COLO829 (cell line): ENCODE measurements at regions not wholly inside any gene's neighbourhood (a gene's known extent, or its start where the extent isn't known, plus 50 kb on each side); places are given as distances from the start of the nearest gene placed in this dataset.

Experiments
- DNase-seq: peaks from one replicate; pipeline ENCODE4 v3.0.0; 2012; ENCODE audit warnings: low spot score

GRCh38 chr5:35430381-35431162 lies 187.1 kb upstream of the SPEF2 start:
- DNase-seq, result no peak

- DNase-seq, result no peak
These were observed 189.9 kb upstream of the PRLR start for GRCh38 chr5:35420200-35420599.

GRCh38 chr5:35417040-35417439 lies 186.8 kb upstream of the PRLR start:
- no peak for DNase-seq

GRCh38 chr5:35416217-35416988 lies 186.1 kb upstream of the PRLR start:
- no peak for DNase-seq

GRCh38 chr5:35415309-35415708 lies 185.0 kb upstream of the PRLR start:
- DNase-seq, result no peak

- no peak for DNase-seq
These were observed 179.1 kb upstream of the PRLR start for GRCh38 chr5:35409361-35409760.

GRCh38 chr5:35408146-35408545 lies 177.9 kb upstream of the PRLR start:
- no peak for DNase-seq

GRCh38 chr5:35407697-35408096 lies 177.4 kb upstream of the PRLR start:
- DNase-seq, result no peak

- no peak for DNase-seq
These were observed 175.7 kb upstream of the PRLR start for GRCh38 chr5:35405938-35406337.

GRCh38 chr5:35404701-35405100 lies 174.4 kb upstream of the PRLR start:
- no peak for DNase-seq

GRCh38 chr5:35393901-35394300 lies 163.6 kb upstream of the PRLR start:
- DNase-seq, result no peak

GRCh38 chr5:35384658-35385057 lies 154.4 kb upstream of the PRLR start:
- no peak for DNase-seq

GRCh38 chr5:35383041-35383440 lies 152.8 kb upstream of the PRLR start:
- no peak for DNase-seq

- DNase-seq, result no peak
These were observed 147.4 kb upstream of the PRLR start for GRCh38 chr5:35377653-35378052.

GRCh38 chr5:35374584-35374983 lies 144.3 kb upstream of the PRLR start:
- no peak for DNase-seq

GRCh38 chr5:35373249-35373648 lies 143.0 kb upstream of the PRLR start:
- DNase-seq, result no peak

- no peak for DNase-seq
These were observed 142.2 kb upstream of the PRLR start for GRCh38 chr5:35372482-35372881.

- DNase-seq, result no peak
These were observed 141.7 kb upstream of the PRLR start for GRCh38 chr5:35371951-35372426.

GRCh38 chr5:35370871-35371270 lies 140.6 kb upstream of the PRLR start:
- DNase-seq, result no peak

GRCh38 chr5:35369965-35370790 lies 139.9 kb upstream of the PRLR start:
- DNase-seq, result peak; percentile 8

- DNase-seq, result no peak
These were observed 137.2 kb upstream of the PRLR start for GRCh38 chr5:35367526-35367925.

- no peak for DNase-seq
These were observed 135.5 kb upstream of the PRLR start for GRCh38 chr5:35365758-35366157.

- DNase-seq, result no peak
These were observed 134.1 kb upstream of the PRLR start for GRCh38 chr5:35364350-35364749.
